HG03045 (cell line): ENCODE measurements at regions not wholly inside any gene's neighbourhood (a gene's known extent, or its start where the extent isn't known, plus 50 kb on each side); places are given as distances from the start of the nearest gene placed in this dataset.
"Not testable (repeated sequence)": the region's sequence is repeated elsewhere in the genome, so short reads cannot be mapped to it uniquely, and the experiment has no call there.

ENCODE experiments used
- ATAC-seq: cut with Tn5 transposase; IDR thresholded peaks from one replicate; pipeline ENCODE4 v1.9.1; 2021; ENCODE audit warnings: mild to moderate bottlenecking, moderate library complexity; ENCODE audit not compliant: unreplicated experiment

DNA sequence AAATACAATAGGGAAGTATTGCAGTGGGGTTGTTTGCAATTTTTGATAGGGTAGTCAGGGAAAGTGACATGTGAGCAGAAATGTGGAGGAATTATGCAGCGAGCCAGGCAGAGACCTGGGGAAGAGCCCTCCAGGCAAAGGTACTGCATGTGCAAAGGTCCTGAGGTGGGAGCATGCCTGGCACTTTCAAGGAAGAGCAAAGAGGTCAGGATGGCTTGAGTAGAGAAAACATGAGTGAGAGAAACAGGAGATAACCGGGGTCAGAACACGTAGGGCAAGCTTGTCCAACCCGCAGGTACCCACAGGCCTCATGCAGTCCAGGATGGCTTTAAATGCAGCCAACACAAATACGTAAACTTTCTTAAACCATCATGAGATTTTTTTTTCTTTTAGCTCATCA lies 71.0 kb downstream of the COQ2 start:
- no peak for ATAC-seq

DNA sequence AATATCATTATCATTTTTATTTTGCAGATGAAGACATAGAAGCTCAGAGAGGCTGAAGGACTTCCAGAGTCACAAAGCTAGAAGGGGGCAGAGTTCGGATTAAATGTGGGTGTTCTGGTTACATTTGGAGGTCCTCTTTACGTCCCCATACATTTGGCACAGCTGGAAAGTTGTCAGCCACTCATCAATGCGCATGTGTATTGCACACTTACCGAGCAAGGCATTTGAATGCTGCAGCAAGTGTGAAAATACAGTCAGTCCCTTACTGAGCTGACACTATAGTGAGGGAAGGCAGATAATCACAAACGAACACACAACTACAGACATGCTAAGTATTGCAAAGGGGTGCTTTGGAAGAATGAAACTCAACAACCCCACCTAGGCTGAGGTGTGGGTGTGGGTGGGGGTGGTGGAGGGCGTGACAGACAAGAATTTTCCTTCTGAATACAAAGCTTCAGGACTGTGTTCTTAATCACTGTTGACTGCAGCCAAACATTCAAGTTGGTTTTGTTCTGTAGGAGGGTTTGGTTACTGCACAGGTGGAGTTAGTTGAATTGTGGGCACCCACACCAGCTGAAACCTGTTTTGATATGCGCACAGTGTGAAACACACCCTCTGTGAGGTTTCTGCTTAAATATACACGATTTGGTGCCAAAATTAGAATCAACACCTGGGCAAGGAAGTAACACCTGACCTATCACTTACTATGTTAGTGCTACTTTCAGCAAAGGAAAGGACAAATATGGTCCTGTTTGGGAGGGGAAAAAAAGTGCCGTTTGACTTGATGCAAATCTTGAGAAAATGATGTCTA lies 72.4 kb downstream of the COQ2 start:
- peak; percentile 78 for ATAC-seq

DNA sequence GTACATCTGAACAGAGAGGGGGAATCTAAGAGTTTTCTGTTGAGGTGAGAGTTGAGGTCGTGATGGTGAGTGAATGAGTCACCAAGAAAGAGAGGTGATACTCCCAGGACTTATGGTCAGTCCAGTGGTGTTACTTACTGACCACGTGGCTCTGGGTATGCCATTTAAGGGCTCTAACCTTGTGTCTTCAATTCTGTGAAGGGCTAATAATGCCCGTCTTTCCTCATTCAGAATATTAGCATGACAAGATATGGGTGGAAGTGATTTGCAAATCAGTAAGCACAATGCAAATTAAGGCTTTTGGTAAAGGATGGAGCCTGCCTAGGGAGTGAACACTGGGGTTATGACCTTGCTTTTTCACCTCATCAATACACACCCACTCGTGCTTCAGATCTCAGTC lies 75.2 kb downstream of the COQ2 start:
- ATAC-seq, result no peak

DNA sequence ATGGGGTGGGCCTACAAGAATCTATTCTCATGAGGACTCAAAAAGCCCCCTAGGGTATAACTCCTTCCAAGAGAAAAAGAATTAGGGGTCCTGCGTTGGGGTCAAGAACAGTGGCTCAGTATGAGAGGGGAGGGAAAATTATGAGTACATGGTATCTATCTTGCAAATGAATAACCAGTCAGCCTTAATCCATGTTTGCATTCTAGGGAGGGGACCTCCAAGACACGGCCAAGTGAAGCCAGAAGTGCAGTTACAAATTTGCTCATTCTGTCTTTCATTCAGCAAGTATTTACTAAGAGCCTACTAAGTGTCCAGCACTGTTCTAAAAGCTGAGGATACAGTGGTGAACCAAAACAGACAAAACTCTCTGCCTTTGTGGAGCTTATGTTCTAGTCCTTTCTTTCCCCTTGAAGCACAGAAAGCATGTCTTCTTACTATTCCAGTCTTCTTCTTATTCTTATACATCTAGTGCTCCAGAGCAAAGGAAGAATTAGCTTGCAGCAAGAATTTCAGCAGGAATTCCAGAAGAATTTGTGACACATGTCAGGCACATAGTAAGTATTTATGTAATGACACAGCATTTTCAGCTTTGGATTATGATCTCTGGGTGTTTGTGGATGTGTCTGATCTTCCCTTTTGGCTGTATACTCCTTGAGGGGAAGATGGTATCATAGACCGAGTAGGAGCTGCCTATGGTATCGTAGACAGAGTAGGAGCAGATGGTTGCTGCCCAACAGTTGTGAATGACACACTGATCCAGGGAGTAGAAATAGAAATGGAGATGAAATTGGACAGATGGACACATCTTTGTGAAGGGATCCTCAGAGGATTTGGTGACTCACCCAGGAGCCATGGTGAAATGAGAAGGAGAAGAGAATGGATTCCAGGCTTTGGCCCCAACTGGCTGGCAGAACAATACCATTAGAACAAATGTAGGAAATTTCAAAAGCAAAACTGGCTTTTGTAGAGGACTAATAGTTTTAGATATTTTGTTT lies 75.9 kb downstream of the COQ2 start:
- ATAC-seq, result no peak

GRCh38 chr4:83207497-83208101 lies 77.0 kb downstream of the COQ2 start:
- no peak for ATAC-seq

- no peak for ATAC-seq
Observed at GRCh38 chr4:83205760-83206159, 78.8 kb downstream of the COQ2 start.

- ATAC-seq, result no peak
Observed at GRCh38 chr4:83204731-83205130, 79.9 kb downstream of the COQ2 start.

DNA sequence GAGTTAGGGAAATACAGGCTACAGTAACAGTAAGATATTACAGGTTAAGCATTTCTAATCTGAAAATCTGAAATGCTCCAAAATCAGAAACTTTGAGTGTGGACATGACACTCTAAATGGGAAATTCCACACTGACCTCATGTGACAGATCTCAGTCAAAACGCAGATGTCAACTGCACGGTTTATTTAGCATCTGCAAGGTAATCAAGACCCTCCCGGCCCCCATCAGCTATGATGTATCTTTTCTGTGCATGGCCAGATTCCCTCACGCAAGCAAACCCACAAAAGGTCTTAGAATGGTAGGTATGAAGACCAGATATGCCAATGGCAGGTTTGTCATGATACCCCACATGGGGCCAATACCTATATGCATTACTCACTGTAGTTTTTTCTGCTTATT lies 82.8 kb downstream of the COQ2 start:
- no peak for ATAC-seq

GRCh38 chr4:83197555-83198235 lies 83.2 kb upstream of the PLAC8 start:
- ATAC-seq, result no peak

DNA sequence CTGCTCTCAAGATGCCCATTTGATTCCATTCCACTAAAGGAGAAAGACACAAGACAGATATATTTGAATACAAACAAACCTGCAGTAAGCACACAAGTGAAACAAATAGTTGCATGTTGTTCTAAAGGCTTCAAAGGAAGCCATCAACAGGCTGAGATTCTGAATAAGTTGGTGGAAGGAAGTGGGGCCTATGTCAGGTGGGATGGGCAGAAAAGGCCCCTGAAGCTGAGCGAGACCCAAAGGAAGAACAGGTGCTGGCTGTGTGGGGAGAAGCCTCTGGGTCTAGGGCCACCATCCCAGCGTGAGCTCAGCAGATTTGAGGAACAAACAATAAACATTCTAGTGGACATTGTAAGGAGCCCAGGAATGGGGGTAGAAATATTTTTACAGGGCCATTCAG lies 82.4 kb upstream of the PLAC8 start:
- no peak for ATAC-seq

GRCh38 chr4:83195269-83195668 lies 80.7 kb upstream of the PLAC8 start:
- ATAC-seq, result no peak

- ATAC-seq, result not testable (repeated sequence)
Observed at GRCh38 chr4:83194588-83194987, 80.1 kb upstream of the PLAC8 start.

DNA sequence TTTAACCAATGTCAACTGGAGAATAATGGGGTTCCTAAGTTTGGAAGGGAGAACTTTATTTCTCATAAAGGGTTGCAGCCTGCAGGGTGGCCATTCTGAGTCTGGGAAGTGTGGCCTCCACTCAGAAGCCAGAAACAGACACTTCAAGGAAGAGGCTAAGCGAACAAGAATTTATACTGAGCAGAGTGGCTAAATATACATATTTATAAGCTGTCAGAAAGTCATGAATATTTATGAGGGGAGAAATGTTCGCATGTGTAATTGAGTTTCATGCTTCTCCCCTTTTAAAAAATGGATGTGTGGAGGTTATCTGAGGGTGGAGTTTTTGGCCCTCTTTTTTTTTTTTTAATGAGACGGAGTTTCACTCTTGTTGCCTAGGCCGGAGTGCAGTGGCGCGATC lies 78.1 kb upstream of the PLAC8 start:
- no peak for ATAC-seq

DNA sequence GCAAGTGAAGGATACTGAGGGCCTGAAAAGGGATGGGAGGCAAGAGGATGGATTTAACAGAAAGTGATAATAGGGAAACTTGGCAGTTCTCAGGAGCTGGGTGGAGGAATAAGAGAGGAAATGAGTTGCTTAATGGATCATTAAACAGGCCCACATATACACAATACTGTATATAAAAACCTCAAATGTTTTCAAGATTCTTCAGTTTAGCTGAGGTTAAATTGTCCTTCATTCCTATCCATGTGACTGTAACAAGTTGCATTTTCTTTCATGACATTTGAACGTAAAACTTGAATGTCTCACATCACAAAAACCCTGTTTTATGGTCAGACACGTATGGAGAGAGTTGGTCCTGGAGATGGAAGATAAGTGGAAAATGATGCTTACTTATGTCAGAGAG lies 76.5 kb upstream of the PLAC8 start:
- ATAC-seq, result no peak

DNA sequence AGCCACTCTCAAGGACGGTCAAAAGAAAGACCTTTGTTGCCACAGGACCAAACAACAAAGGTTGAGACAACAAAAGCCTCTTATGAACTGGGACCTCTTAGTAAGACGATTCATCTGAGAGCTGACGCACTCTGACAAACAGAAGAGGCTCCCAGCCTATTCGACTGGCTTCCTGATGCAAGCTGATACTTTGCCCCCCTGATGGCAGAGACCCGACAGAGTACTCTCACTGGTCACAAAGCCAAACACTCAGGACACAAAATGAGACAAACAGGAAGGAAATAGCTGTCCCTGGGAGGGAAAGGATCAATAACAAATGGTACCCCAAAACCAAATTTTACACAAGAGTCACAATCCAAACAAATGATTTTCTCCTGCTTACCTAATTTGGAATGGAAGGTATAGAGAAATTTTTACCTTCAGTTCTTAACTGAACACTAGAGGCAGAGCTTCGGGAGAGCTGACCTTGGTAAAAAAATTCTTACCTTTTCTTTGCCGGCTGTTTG lies 75.2 kb upstream of the PLAC8 start:
- ATAC-seq, result no peak

DNA sequence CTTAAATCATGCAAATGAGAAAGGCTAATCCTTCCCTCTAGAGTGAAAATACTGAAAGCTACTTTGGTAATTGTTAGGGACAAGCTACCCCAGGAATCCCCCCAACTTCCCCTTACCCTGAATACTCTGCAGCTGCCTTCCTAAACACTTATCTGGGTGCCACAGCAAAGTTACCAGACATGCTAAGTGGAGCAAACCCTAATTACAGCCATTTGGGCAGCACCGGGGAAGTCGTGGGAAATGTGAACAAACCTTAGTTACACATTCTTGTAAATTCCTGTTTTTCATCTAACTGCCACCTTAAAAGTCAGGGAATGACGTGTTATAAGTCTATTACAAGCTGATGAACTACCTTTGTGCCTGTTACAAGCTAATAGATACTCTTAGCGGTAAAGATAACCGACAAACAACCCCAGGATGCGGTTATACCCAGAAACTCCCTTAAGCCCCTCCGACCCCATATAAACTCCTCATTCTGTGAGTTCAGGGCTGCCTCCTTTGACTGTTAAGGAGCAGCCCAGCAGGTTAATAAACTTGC lies 66.0 kb upstream of the PLAC8 start:
- ATAC-seq, result no peak

DNA sequence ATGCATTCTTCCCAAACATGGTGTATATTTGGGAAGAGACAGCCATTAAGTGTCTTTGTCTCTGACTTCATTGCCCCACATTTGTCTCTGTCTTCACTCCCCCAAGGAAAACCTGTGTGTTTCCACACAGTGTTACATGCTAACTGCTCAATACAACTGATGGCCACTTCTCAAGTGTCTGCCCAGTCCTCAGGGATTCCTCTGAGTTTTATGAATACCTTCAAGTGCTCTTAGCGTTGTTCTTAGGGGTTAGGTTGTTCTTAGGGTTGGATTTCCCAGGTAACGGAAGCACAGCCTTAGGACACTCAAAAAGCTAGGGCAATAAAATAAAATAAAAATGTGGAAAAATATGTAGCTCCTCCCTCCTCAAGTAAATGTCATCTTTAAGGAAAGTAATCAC lies 64.7 kb upstream of the PLAC8 start:
- ATAC-seq, result no peak

GRCh38 chr4:83178029-83178428 lies 63.5 kb upstream of the PLAC8 start:
- peak; percentile 56 for ATAC-seq

- no peak for ATAC-seq
Observed at GRCh38 chr4:83177182-83177581, 62.7 kb upstream of the PLAC8 start.

DNA sequence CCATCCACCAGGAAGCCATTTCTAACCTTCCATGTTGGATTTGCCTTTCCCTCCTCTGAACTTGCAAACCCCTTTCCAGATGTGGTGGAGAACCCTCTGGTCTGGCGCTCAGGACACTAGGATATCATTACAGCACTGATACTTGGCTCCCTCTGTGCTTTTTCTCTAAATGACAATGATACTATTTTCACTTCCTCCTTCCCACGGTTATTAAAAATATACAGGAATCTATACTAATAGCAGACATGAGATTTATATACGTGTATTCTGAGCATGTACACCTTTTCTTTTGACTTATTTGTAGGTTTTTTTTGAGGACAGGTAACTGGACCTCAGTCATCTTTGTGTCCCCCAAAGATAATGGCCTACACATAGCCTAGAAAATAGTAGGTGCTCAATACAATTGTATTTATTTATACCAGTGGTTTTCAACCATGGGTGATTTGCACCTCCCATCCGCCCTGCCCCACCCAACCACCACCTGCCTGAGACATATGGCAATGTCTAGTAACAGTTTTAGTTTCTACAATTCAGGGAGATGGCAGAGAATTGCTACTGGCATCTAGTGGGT lies 60.4 kb upstream of the PLAC8 start:
- ATAC-seq, result peak; percentile 56
